MCF 10A (cell line): ENCODE measurements at regions not wholly inside any gene's neighbourhood (a gene's known extent, or its start where the extent isn't known, plus 50 kb on each side); places are given as distances from the start of the nearest gene placed in this dataset.

ENCODE experiments used
- BruUV-seq: library from RNA; stranded (reverse); fragments of 400-500 nt; replicated peaks from 2 replicates; lab custom pipeline; 2021; lab: Mats Ljungman, UMichigan
- CTCF ChIA-PET: fragments of 300-600 bp; sonication (Branson Sonifier 250); formaldehyde crosslinking; extraction: SDS; loops from one replicate; lab custom pipeline; 2021; ENCODE audit warnings: antibody characterized with exemption, inconsistent platforms; lab: Yijun Ruan, JAX
- POLR2A ChIA-PET: fragments of 300-600, 350-650 bp; sonication (Branson Sonifier 250); formaldehyde crosslinking; extraction: SDS; loops from one replicate; lab custom pipeline; 2020; ENCODE audit warnings: antibody characterized with exemption, inconsistent platforms; lab: Yijun Ruan, JAX
- DNase-seq: peaks from one replicate; pipeline ENCODE4 v3.0.0-alpha.2; 2018; ENCODE audit not compliant: unreplicated experiment
- H3K27ac Mint-ChIP-seq: one replicate; pipeline ENCODE4 v1.8.0; 2022; ENCODE audit warnings: mild to moderate bottlenecking, low read depth, mixed read lengths; ENCODE audit not compliant: unreplicated experiment
- H3K27me3 Mint-ChIP-seq: one replicate; pipeline ENCODE4 v1.8.0; 2022; ENCODE audit warnings: mixed read lengths; ENCODE audit not compliant: insufficient read depth, unreplicated experiment
- H3K36me3 Mint-ChIP-seq: one replicate; pipeline ENCODE4 v1.8.0; 2022; ENCODE audit warnings: mild to moderate bottlenecking, moderate library complexity, mixed read lengths; ENCODE audit not compliant: insufficient read depth, unreplicated experiment
- H3K4me1 Mint-ChIP-seq: one replicate; pipeline ENCODE4 v1.8.0; 2022; ENCODE audit warnings: mixed read lengths; ENCODE audit not compliant: insufficient read depth, unreplicated experiment
- H3K4me3 Mint-ChIP-seq: one replicate; pipeline ENCODE4 v1.8.0; 2022; ENCODE audit warnings: mild to moderate bottlenecking, moderate library complexity, mixed read lengths; ENCODE audit not compliant: unreplicated experiment
- H3K9me3 Mint-ChIP-seq: one replicate; pipeline ENCODE4 v1.8.0; 2022; ENCODE audit warnings: mixed read lengths; ENCODE audit not compliant: unreplicated experiment
- CTCF ChIP-seq: fragments of 200-600 bp; IDR thresholded peaks from one replicate; pipeline ENCODE4 v1.8.0; 2022; ENCODE audit warnings: antibody characterized with exemption, mild to moderate bottlenecking; ENCODE audit not compliant: unreplicated experiment
- intact Hi-C: fragments of 100-400 bp; cut with micrococcal nuclease; formaldehyde crosslinking; loops from 2 replicates; pipeline ENCODE4 v1.14.1; 2022

- no TSS peak for BruUV-seq
- Mint-ChIP-seq H3K4me3 (no peak overlapping the region), H3K4me1 (no peaks in the 10 kb centered on the region), H3K36me3 (no peaks in the 10 kb centered on the region), H3K9me3 (no peaks in the 10 kb centered on the region), H3K27me3 (no peaks in the 10 kb centered on the region), H3K27ac (no peak overlapping the region)
- CTCF ChIA-PET, result interaction anchor here (1.0 kb wide), 1 partner anchor 9 kb away, joined by 3 read pairs; no protein-coding TSS in a partner anchor
- no peak for TF ChIP-seq CTCF
- intact Hi-C loops, result no loop called here
- DNase-seq, result peak; percentile 38
- POLR2A ChIA-PET, result no interaction called here
These were observed 224.5 kb downstream of the VRK1 start for GRCh38 chr14:97021571-97022168.

- intact Hi-C loops, result no loop called here
- POLR2A ChIA-PET, result interaction anchor here (0.6 kb wide), 1 partner anchor 262 kb away, joined by 3 read pairs; no protein-coding TSS in a partner anchor
- CTCF ChIA-PET, result interaction anchor here (0.6 kb wide), 1 partner anchor 574 kb away, joined by 4 read pairs; no protein-coding TSS in a partner anchor
- Mint-ChIP-seq H3K4me1 (no peaks in the 10 kb centered on the region), H3K27ac (no peak overlapping the region), H3K9me3 (no peaks in the 10 kb centered on the region), H3K27me3 (no peaks in the 10 kb centered on the region), H3K36me3 (no peaks in the 10 kb centered on the region), H3K4me3 (no peak overlapping the region)
- BruUV-seq, result no TSS peak
- TF ChIP-seq CTCF, result no peak
- no peak for DNase-seq
These were observed 225.6 kb downstream of the VRK1 start for GRCh38 chr14:97022741-97023140.

GRCh38 chr14:97023871-97024270 lies 226.7 kb downstream of the VRK1 start:
- TF ChIP-seq CTCF, result no peak
- no peak for DNase-seq
- Mint-ChIP-seq H3K4me1 (no peaks in the 10 kb centered on the region), H3K9me3 (no peaks in the 10 kb centered on the region), H3K27me3 (no peaks in the 10 kb centered on the region), H3K36me3 (no peaks in the 10 kb centered on the region), H3K4me3 (no peak overlapping the region), H3K27ac (no peak overlapping the region)
- POLR2A ChIA-PET, result no interaction called here
- no TSS peak for BruUV-seq
- CTCF ChIA-PET, result no interaction called here
- intact Hi-C loops, result no loop called here

GRCh38 chr14:97024300-97024699 lies 227.1 kb downstream of the VRK1 start:
- Mint-ChIP-seq H3K36me3 (no peaks in the 10 kb centered on the region), H3K4me3 (no peak overlapping the region), H3K9me3 (no peaks in the 10 kb centered on the region), H3K27ac (no peak overlapping the region), H3K27me3 (no peaks in the 10 kb centered on the region), H3K4me1 (no peaks in the 10 kb centered on the region)
- ChIA-PET POLR2A (no interaction called here), CTCF (no interaction called here)
- intact Hi-C loops, result no loop called here
- no peak for DNase-seq
- TF ChIP-seq CTCF, result no peak
- no TSS peak for BruUV-seq
